OCI-LY1 (cell line): ENCODE measurements at regions not wholly inside any gene's neighbourhood (a gene's known extent, or its start where the extent isn't known, plus 50 kb on each side); places are given as distances from the start of the nearest gene placed in this dataset.

Experiments used
- EZH2 ChIP-seq: fragments of 200-600 bp; sonication (generic), shearing (Covaris generic); IDR thresholded peaks from 2 replicates; pipeline ENCODE4 v1.8.0; 2017; ENCODE audit warnings: borderline replicate concordance, mixed run types, mild to moderate bottlenecking, antibody characterized with exemption, low read length, moderate library complexity, mixed read lengths
- TF ChIP-seq, protein P1 (sequence below): fragments of 200-600 bp; sonication (generic), shearing (Covaris generic); IDR thresholded peaks from 2 replicates; pipeline ENCODE4 v1.5.1; 2017; ENCODE audit warnings: mild to moderate bottlenecking, antibody characterized with exemption, low read length, moderate library complexity, mixed read lengths

GRCh38 chr22:19663286-19663815, 51.0 kb upstream of the SEPTIN5 start:
- TF ChIP-seq, protein P1, sequence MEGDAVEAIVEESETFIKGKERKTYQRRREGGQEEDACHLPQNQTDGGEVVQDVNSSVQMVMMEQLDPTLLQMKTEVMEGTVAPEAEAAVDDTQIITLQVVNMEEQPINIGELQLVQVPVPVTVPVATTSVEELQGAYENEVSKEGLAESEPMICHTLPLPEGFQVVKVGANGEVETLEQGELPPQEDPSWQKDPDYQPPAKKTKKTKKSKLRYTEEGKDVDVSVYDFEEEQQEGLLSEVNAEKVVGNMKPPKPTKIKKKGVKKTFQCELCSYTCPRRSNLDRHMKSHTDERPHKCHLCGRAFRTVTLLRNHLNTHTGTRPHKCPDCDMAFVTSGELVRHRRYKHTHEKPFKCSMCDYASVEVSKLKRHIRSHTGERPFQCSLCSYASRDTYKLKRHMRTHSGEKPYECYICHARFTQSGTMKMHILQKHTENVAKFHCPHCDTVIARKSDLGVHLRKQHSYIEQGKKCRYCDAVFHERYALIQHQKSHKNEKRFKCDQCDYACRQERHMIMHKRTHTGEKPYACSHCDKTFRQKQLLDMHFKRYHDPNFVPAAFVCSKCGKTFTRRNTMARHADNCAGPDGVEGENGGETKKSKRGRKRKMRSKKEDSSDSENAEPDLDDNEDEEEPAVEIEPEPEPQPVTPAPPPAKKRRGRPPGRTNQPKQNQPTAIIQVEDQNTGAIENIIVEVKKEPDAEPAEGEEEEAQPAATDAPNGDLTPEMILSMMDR = no peak
- no peak for TF ChIP-seq EZH2
